ENCODE measurements at regions not wholly inside any gene's neighbourhood (a gene's known extent, or its start where the extent isn't known, plus 50 kb on each side); places are given as distances from the start of the nearest gene placed in this dataset.

GRCh38 chr5:32869216-32869615, 158.1 kb downstream of the NPR3 start:
- TF ChIP-seq NFIC (IDR thresholded peaks at IDR 0.05) = no peak

GRCh38 chr5:32876791-32877190, 165.7 kb downstream of the NPR3 start:
- TF ChIP-seq CREB1 (IDR thresholded peaks at IDR 0.05; ENCODE audit: low read depth) (no peak), YY1 (IDR thresholded peaks at IDR 0.05; ENCODE audit: low read depth) (no peak), TEAD4 (IDR thresholded peaks at IDR 0.05) (no peak), USF1 (IDR thresholded peaks at IDR 0.05) (no peak), TAF1 (IDR thresholded peaks at IDR 0.05; ENCODE audit: low read depth) (no peak), EGR1 (IDR thresholded peaks at IDR 0.05) (no peak), REST (IDR thresholded peaks at IDR 0.05; ENCODE audit: low read depth) (no peak), TCF12 (IDR thresholded peaks at IDR 0.05; ENCODE audit: low read depth) (no peak), RAD21 (IDR thresholded peaks at IDR 0.05; ENCODE audit: low read depth) (no peak), FOXM1 (IDR thresholded peaks at IDR 0.05; ENCODE audit: borderline replicate concordance, low read depth) (no peak), NFIC (IDR thresholded peaks at IDR 0.05) (no peak), ZBTB7A (IDR thresholded peaks at IDR 0.05; ENCODE audit: low read depth) (no peak), EP300 (IDR thresholded peaks at IDR 0.05; ENCODE audit: borderline replicate concordance) (no peak), CEBPB (IDR thresholded peaks at IDR 0.05) (no peak)

GRCh38 chr5:32880796-32881195, 169.7 kb downstream of the NPR3 start:
- TF ChIP-seq EP300 (IDR thresholded peaks at IDR 0.05; ENCODE audit: borderline replicate concordance) = no peak

GRCh38 chr5:32887390-32887789, 176.3 kb downstream of the NPR3 start:
- TF ChIP-seq YY1 (IDR thresholded peaks at IDR 0.05; ENCODE audit: low read depth) = no peak
- TF ChIP-seq TEAD4 (IDR thresholded peaks at IDR 0.05) = no peak
- no peak for TF ChIP-seq EP300 (IDR thresholded peaks at IDR 0.05; ENCODE audit: borderline replicate concordance)
- TF ChIP-seq FOXM1 (IDR thresholded peaks at IDR 0.05; ENCODE audit: borderline replicate concordance, low read depth) = no peak
- TF ChIP-seq TAF1 (IDR thresholded peaks at IDR 0.05; ENCODE audit: low read depth) = no peak
- TF ChIP-seq EGR1 (IDR thresholded peaks at IDR 0.05) = no peak
- no peak for TF ChIP-seq MAX (IDR thresholded peaks at IDR 0.05)

- no peak for TF ChIP-seq RAD21 (IDR thresholded peaks at IDR 0.05; ENCODE audit: low read depth)
- TF ChIP-seq EGR1 (IDR thresholded peaks at IDR 0.05) = no peak
- no peak for TF ChIP-seq CREB1 (IDR thresholded peaks at IDR 0.05; ENCODE audit: low read depth)
- TF ChIP-seq TEAD4 (IDR thresholded peaks at IDR 0.05) = no peak
- TF ChIP-seq TAF1 (IDR thresholded peaks at IDR 0.05; ENCODE audit: low read depth) = no peak
- TF ChIP-seq CEBPB (IDR thresholded peaks at IDR 0.05) = no peak
- TF ChIP-seq FOXM1 (IDR thresholded peaks at IDR 0.05; ENCODE audit: borderline replicate concordance, low read depth) = no peak
- TF ChIP-seq USF1 (IDR thresholded peaks at IDR 0.05) = no peak
- no peak for TF ChIP-seq REST (IDR thresholded peaks at IDR 0.05; ENCODE audit: low read depth)
- no peak for TF ChIP-seq EP300 (IDR thresholded peaks at IDR 0.05; ENCODE audit: borderline replicate concordance)
Measured at GRCh38 chr5:32889078-32889477, 178.0 kb downstream of the NPR3 start.

- TF ChIP-seq TEAD4 (IDR thresholded peaks at IDR 0.05) (no peak), REST (IDR thresholded peaks at IDR 0.05; ENCODE audit: low read depth) (no peak), RAD21 (IDR thresholded peaks at IDR 0.05; ENCODE audit: low read depth) (no peak), ZBTB7A (IDR thresholded peaks at IDR 0.05; ENCODE audit: low read depth) (no peak), YY1 (IDR thresholded peaks at IDR 0.05; ENCODE audit: low read depth) (no peak), MAX (IDR thresholded peaks at IDR 0.05) (no peak), CEBPB (IDR thresholded peaks at IDR 0.05) (no peak), NFIC (IDR thresholded peaks at IDR 0.05) (no peak), TAF1 (IDR thresholded peaks at IDR 0.05; ENCODE audit: low read depth) (no peak), FOXM1 (IDR thresholded peaks at IDR 0.05; ENCODE audit: borderline replicate concordance, low read depth) (no peak), USF1 (IDR thresholded peaks at IDR 0.05) (no peak), EGR1 (IDR thresholded peaks at IDR 0.05) (no peak), EP300 (IDR thresholded peaks at IDR 0.05; ENCODE audit: borderline replicate concordance) (no peak), CREB1 (IDR thresholded peaks at IDR 0.05; ENCODE audit: low read depth) (no peak)
Measured at GRCh38 chr5:32903613-32904012, 192.5 kb downstream of the NPR3 start.
